NCI-H82 treated with DMSO at 0.1 percent for 48 hours (cell line): ENCODE measurements at regions not wholly inside any gene's neighbourhood (a gene's known extent, or its start where the extent isn't known, plus 50 kb on each side); places are given as distances from the start of the nearest gene placed in this dataset.

Experiments used
- DNase-seq: peaks from one replicate; lab custom pipeline; 2025; ENCODE audit not compliant: unreplicated experiment; lab: John Stamatoyannopoulos, UW

DNA sequence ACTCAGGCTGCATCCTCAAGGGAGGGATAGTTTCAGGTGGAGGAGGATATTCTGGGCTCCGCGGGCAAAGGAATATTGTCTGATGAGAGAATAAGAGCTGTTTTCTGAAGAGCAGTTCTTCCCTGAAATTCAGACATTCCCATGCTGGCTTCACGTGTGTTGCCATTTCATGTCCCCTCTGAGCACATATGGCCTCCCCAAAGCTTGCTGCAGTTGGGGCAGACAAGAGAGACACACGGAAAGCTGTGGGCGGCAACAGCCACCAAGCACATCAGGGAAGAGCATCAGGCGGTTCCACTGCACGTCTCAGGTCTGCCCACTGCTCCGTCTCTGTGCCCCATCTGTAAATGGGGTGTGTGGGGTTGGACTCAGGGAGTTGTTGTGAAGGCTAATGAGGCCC lies 247.5 kb upstream of the TSHZ3 start:
- no peak for DNase-seq

DNA sequence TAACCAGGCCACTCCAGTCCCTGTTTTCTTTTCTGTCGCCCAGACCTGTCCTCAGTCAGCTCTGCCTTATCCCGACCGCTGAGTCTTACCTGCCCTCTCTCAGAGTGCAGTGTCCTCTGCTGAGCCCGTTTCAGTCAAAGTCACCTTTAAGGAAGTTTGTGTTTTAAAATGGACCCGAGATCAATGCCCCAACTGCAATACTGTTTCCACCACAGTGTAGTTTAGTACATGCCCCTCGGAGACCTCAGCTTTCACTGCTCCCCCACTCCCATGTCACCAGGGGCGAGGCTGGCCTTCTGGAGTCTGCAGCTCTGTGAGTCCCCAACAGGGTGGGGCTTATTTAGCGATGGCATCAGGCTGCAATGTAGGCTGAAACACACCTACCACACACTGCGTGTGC lies 248.4 kb upstream of the TSHZ3 start:
- no peak for DNase-seq

DNA sequence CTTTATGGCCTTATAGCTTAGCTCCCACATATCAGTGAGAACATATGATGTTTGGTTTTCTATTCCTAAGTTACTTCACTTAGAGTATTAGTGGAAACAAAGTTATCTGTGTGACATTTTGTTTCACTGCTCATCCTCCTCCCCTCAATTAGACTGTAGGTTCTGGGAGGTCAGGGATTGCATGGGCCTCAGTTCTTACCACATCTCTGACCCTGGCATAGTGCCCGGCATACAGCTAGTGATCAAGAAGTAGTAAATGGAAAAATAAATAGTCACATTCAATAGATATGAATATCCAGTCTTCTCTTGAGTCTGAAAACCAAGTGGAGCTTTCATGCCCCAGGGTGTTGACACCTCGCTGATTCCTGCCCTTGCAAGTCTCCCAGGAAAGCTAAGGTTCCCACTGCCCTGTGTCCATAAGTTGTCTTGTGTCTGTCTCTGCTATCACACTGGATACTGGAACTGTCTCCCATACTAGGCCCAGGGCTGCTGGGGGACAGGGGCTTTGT lies 249.5 kb upstream of the TSHZ3 start:
- no peak for DNase-seq

DNA sequence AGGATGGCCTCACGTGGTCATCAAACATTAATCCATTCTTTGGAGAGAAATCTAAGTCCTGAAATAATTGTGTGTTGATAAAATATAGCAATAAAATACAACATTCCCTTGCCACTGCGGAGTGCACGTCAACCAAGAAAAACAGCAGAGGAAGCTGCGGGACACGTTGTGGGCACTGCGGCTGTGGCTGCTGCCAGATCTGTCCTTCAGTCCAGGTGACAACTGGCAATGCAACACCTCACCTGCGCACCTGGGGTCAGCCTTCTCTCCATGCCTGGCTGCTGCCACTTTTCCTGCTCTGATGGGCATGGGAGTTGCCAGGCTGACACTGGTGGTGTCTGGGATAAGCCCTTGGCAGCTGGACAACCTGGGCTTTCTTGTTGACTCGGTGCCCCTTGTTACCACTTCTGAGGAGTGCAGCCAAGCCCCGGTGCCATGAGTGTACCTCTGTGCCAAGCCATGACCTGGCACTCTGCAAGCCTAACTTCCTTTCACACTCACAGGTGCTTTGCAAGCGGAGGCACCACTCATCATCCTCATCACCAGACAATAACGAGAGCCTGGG lies 251.6 kb upstream of the TSHZ3 start:
- no peak for DNase-seq

DNA sequence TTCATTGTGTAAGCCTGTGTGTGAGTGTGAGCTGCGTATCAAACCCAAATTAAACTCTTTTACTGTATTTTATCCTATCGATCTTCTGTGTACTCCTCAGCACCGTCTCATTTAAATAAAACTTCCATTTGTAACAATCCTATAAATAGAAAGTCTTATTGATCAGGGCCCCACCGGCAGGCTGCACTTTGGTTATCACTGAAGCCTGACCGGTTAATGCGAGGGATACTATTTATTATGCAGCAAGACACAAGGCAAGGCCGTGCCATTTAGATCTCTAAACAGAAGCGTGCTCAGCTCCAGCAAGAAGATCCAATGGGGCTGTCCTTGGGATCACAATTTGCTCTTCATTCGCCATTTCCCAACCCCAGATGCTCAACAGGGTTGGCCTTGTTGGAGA lies 252.6 kb upstream of the TSHZ3 start:
- no peak for DNase-seq

DNA sequence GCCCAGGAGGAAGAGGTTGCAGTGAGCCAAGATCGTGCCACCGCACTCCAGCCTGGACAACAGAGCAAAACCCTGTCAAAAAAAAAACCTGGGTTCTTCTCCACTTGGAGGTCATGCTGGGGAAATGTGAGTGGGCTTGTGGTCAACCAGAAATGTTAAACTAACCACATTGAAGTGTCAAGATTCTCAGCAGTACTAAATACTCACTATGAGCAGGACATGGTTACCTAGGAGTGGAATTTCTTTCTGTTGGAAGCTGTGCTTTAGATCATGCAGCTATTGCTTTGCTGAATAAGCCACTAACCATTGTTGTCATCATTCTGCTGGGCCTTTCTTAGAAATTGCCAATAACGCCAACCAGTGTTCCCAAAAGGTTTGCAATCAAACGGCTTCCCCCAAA lies 253.3 kb upstream of the TSHZ3 start:
- DNase-seq: no peak

DNA sequence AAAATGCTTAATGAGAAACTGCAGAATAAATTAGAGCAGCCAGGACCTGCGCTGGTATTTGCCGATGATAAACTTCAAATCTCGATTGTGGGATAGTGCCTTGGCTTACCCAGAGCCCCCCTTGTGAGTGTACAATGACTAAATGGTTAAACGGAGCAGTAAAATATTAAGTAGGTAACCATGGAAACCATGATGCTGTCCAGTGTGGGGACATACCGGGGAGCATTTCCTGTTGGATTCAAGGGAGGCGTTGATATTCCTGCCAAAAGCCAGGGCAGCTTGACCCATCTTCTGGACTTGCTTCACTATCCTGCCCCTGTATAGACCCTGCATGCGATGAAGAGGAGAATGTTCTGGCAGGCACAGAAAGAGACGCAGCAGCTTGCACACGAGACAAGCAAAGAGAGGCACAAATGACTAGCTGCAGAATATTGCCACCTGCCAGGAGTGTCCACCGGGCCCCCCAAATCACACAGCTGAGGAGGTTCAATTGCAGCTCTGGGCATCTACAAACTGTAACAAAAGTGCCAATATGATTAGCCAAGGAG lies 255.3 kb upstream of the TSHZ3 start:
- DNase-seq: no peak

DNA sequence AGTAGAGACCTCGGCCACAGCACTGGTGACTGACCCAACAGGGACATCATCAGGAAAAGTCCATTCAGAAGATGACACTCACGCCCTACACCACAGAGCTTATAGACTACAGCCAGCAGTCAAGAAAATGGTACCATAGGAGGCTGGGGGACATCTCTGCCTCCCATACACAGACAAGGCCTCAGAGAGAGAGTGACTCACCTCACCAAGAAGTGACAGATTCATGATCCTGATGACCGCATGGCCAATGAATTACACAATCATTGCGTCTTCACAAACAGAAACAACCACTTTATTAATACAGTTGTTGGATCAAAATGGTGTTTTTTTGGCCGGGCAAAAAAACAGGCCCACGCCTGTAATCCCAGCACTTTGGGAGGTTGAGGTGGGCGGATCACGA lies 260.8 kb upstream of the TSHZ3 start:
- DNase-seq: no peak

DNA sequence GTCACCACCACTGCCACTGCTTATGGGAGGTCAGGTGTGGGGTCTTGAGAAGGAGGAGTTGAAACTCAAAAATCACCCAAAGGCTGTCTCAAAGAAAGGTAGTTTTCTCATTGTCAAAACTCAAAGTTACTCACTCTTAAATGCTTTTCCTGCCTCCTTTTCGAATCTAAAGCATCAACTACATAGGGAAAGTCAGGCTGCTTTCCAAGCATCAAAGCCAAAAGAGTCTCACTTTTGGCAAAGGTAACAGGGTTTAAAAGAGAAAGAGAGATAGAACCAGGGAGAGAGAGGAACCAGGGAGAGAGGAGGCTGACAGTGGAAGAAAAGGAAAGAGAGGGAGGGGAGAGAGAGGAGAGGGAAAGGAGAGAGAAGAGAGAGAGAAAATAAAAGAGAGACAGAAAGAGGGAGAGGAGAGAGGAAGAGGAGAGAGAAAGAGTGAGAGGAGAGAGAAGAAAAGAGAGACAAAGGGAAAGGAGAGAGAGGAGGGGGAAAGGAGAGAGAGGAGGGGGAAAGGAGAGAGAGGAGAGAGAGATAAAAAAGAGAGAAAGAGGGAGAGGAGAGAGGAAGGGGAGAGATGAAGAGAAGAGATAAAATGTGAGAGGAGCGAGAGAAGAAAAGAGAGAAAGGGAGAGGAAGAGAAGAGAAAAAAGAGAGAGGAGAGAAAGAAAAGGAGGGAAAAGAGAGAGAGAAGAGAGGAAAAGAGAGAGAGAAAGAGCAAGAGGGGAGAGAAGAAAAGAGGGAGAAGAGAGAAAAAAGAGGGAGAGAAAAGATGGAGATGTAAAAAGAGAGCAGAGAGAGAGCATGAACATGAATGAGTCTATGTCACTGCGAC lies 262.0 kb upstream of the TSHZ3 start:
- DNase-seq: no peak

DNA sequence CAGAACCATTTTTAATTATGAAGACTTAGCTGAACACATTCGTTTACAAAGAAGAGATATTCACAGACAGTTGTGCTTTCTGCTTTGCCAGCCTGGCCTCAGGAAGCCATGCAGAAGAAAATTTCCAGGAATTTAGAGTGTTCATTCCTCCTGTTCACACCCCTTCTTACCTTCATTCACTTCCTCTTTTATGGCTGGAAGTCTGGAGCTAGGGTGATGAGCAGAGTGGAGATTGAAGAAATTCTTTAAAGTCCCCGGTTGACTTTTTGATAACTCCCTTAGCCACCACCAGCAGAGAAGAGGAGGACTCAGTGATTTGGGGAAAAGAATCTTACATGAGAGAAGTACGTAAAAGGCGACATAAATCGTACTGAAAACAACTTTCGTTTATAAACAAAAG lies 263.6 kb upstream of the TSHZ3 start:
- DNase-seq: no peak

DNA sequence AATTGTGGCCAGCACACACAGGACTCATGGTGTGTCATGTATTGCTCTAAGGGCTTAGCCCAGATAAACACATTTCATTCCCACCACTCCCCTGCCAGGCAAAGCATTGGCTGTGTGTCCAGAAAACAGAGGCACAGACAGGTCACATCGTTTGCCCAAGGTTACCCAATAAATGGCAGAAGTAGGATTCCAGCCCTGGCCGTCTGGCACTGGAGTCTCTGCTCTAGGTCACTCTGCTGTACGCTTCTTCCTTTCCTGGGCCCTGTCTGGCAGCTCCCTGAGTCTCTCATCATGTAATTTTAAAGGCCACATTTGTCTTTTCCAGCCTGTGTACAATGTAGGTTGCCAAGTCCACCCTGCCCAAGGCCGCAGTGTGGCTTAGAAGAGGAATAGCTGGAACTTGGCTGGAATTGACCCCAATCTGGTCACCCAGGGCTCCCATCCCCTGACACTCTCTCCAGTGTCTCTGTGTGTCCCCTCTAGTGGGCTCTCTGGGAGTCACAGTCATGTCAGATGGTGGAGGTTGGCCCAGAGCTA lies 264.5 kb upstream of the TSHZ3 start:
- DNase-seq: no peak

DNA sequence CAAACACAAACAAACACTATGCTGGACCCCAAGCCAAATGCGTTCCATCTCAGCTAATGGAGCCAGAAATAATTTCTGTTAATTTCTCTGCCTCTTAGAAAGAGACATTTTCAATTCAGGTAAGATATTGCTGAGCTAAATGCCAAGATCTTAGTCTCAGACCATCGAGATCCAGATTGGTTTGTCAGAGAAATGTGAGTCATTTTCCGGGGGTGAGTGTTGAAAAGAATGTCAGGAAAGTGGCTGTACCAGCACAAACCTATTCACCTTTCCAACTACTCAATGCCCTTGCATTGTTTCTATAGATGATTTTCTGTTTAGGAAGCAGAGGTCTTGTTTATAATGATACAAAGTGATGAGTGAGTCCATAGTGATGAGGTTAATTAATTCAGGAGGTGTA lies 266.8 kb upstream of the TSHZ3 start:
- no peak for DNase-seq

DNA sequence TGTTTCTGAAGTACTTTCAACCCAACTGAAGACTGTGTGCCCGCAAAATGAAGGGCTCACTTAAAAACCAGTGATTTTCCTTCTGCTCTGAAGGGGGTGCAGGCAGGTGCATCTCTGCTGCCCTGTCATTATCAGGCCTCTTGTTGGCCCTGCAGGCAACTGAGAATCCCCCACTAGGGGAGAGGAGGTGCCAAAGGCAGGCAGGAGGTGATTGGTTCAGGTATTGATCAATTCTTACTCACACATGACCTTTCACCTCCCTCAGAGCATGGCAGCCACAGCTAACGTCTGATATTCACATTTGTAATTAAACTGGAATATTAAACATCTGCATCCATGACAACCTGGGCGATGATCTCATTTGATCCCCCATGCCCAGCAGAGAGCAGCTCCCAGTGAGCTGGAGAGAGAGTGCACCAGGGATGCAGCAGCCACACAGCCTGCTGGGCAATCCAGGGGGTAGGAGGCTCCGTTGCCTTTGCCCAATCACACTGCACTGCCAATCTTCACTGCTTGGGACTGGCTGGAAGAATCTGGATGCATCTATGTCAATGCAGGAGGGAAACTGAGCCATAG lies 267.9 kb upstream of the TSHZ3 start:
- no peak for DNase-seq

DNA sequence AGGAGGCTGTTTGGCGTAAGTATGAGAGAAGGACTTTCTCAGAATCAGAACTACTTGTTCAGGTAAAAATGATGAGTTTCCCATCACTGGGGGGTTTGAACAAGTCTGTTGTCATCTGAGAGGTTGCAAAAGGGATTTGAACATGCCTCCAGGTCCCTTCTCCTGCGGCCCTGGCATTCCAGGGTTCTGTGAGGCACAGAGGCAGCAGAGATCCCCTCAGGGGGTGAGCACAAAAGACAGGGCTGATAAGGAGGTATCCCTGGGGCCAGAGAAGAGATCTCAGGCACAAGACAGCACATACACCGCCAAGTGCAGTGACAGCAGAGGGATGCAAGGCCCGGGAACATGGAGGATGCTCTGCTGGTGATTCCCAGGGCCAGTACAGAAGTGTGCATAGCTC lies 275.8 kb upstream of the TSHZ3 start:
- no peak for DNase-seq

DNA sequence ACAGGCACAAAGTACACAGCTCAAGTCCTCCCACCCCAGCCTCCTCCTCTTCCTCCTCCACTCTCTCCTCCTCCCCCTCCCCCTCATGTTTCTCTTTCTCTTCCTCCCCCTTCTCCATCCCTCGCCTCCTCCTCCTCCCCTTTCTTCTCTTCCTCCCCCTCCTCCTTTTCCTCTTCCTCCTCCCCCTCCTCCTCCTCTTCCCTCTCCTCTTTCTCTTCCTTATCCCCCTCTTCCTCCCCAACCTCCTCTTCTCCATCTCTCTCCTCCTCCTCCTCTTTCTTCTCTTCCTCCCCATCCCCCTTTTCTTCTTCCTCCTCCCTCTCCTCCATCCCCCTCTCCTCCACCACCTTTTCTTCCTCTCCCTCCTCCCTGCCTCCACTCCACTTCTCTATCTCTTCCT lies 276.3 kb upstream of the TSHZ3 start:
- no peak for DNase-seq

DNA sequence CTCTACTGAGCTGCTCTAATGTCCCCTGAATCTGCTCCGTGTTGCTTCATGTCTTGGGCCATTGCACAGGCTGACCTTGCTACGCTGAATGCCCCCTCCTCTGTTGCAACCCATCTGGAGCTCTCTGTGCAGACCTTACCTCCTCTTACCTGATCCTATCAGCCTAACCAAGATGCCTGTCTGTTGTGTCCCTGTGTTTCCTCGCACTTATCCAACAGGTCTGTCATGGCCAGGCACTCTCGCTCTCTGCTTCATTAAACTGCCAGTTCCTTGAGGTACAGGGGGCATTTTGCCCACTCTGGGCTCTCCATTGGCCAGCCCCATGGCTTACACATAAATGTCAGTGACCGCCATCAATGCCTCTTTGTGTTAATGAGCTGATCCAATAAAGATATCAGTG lies 277.7 kb upstream of the TSHZ3 start:
- no peak for DNase-seq

DNA sequence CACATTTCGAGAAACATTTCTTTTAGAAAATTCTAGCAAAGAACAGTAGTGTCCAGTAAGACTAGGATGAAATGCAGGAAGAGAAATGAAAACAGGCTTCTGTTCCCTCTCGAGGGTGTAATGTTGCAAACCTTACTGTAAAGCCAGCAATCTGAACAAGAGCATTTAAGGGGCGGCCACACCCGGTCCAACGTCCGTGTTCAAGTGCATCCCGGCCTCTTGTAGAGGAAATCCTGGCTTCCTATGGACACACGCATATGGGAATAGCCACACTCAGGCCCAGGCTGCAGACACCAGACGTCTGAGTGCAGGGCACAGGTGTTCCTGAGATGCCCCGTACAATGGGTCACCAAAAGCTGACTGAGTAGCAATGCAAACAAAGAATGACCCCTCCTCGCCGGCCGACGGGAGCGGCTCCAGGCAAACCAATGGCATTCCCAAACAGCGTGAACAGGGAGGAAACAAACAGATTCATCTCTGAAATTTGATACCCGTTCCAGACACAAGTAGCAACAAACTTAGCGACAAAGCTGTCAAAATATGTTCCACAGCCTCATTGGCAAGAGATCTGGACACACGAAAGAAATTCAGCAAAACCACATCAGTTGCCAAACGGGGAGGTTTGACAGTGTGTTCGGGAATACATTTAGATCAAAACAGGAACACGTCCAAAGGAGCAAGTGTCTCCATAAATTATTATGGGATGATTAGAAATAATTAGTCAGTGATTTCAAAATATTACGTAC lies 278.6 kb upstream of the TSHZ3 start:
- DNase-seq: no peak

DNA sequence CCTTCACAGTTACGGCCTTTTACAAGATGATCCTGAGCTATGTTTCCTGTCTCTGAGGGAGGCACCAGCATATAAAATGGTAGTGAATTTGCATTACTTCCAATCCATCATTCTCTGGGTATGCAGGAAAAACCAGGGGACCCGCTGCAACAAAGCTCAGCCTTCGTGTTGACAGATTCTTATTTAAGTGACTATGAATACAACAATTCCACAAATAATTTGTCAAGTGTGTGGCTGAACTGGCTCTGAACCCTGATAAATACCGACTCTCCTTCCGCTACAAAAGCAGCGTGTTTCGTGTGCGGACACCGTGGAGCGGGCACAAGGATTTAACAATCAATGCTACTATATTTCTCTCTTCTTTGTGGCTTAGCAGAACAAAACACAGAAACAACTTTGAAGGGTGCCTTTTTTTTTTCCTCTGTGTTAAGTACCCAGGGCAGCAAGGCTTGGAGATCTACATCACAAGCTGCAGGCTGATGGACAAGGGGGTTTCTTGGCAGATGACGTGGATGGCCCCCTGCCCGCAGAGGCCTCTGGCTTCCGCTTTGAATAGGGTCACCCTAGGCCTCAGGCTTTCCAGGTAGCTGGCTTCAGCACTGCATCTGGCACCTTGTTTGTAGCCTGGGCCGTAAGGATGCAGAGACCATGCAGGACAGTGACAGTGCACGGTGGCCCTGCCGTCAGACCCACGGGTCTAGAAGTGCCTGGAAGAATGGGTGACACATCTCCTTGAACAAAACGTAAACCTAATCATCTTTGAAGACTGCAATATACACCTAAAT lies 280.5 kb upstream of the TSHZ3 start:
- DNase-seq: no peak

DNA sequence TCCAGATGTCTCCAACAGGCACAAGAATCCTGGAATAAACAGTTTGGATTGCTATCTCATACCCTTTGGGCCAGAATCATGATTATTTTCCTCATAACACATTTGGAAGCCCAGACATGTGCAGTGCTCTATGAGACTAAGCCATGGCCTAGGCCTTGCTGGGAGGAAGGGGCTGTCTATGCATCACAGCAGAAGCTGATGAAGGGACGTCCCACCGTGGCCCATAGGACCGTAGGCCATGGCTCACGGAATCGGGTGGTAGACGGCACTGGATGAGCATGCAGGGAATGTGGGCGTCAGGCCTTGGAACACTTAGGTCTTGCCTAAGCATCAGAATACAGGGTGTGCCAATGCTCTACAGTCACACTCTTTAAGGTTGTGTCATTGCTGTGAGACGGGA lies 283.8 kb upstream of the TSHZ3 start:
- no peak for DNase-seq

DNA sequence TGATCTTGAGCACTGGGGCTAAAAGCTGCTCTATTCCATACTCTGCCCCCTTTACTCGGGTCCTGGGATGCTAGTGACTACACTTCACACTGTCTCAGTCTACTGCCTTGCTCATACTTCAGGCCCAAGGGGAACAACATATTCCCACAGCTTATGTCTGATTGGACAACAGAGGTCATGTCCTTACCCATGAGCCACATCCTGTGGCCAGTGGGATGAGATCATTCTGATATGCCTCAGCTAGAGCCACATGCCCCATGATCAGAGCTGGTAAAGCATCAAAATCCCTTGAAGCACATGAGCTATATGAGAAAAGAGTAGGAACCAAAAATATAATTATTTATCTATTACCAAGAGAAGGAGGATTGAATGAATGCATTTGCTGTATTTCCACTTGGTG lies 290.1 kb upstream of the TSHZ3 start:
- DNase-seq: no peak
